ENCODE measurements at regions not wholly inside any gene's neighbourhood (a gene's known extent, or its start where the extent isn't known, plus 50 kb on each side); places are given as distances from the start of the nearest gene placed in this dataset.

- FAIRE-seq: no peak
- H3K4me2 ChIP-seq (ENCODE audit: insufficient read depth, low read length): no peak overlapping the region
- H3K4me1 ChIP-seq (replicated peaks in 1 of 2; ENCODE audit: control insufficient read depth in 2 of 2, insufficient read depth in 2 of 2, low read length in 2 of 2): no peaks in the 10 kb centered on the region
- H2AFZ ChIP-seq (ENCODE audit: low read depth, low read length): no peak overlapping the region
- ATAC-seq: no peak
- 0% methylated on average over 1 of the region's 1 CpG for WGBS (ENCODE audit: insufficient coverage, low coverage, missing lambda C conversion rate)
- no peaks in the 10 kb centered on the region for H3K9me1 ChIP-seq (ENCODE audit: control insufficient read depth, insufficient read depth, low read length)
- intact Hi-C loops (cut with micrococcal nuclease): no loop called here
- H3K9ac ChIP-seq (ENCODE audit: insufficient read depth in 1 of 2, low read depth in 2 of 2, low read length in 2 of 2): no peak overlapping the region
- no peaks in the 10 kb centered on the region for H3K9me3 ChIP-seq (replicated peaks; ENCODE audit: control insufficient read depth, insufficient read depth, low read depth, low read length)
- no peak overlapping the region for H3K4me3 ChIP-seq
- DNase-seq (ENCODE audit: extremely low read depth in 1 of 4, low spot score in 3 of 4): no peak
- no peaks in the 10 kb centered on the region for H4K20me1 ChIP-seq (replicated peaks; ENCODE audit: control insufficient read depth, insufficient read depth, low read length)
- no peak overlapping the region for H3K27ac ChIP-seq (ENCODE audit: extremely low read depth, low read depth, low read length)
- ChIA-PET CTCF (ENCODE audit: low intra/inter-chr PET ratio) (no interaction called here), POLR2A (no interaction called here)
- H3K27me3 ChIP-seq (ENCODE audit: control insufficient read depth in 2 of 2, insufficient read depth in 2 of 2, low read length in 2 of 2): no peaks in the 10 kb centered on the region
- in situ Hi-C loops (cut with MboI): no loop called here
- H3K79me2 ChIP-seq (ENCODE audit: control insufficient read depth, insufficient read depth, low read length): no peaks in the 10 kb centered on the region
- BruUV-seq (replicated peaks): no TSS peak
- no peaks in the 10 kb centered on the region for H3K36me3 ChIP-seq (ENCODE audit: control insufficient read depth, insufficient read depth, low read length)
- TF ChIP-seq KAT2B (IDR thresholded peaks at IDR 0.05; ENCODE audit: low read depth, low read length) (no peak), ZBTB33 (CRISPR knock-in tag; IDR thresholded peaks at IDR 0.05) (no peak), MEIS2 (IDR thresholded peaks at IDR 0.05; ENCODE audit: partially characterized antibody) (no peak), HDAC2 (IDR thresholded peaks at IDR 0.05) (no peak), IRF2 (CRISPR knock-in tag; IDR thresholded peaks at IDR 0.05) (no peak), PPARD (CRISPR knock-in tag; IDR thresholded peaks at IDR 0.05) (no peak), LARP7 (IDR thresholded peaks at IDR 0.05) (no peak), NBN (IDR thresholded peaks at IDR 0.05; ENCODE audit: low read depth) (no peak), KDM1A (IDR thresholded peaks at IDR 0.05) (no peak), ARID3B (CRISPR knock-in tag; IDR thresholded peaks at IDR 0.05; ENCODE audit: borderline replicate concordance) (no peak), SRSF9 (IDR thresholded peaks at IDR 0.05; ENCODE audit: borderline replicate concordance, low read depth, low read length) (no peak), ELK1 (CRISPR knock-in tag; IDR thresholded peaks at IDR 0.05) (no peak), SRSF1 (IDR thresholded peaks at IDR 0.05; ENCODE audit: low read depth, low read length) (no peak), RBM22 (IDR thresholded peaks at IDR 0.05; ENCODE audit: low read depth, low read length, poor library complexity, severe bottlenecking) (no peak), MXI1 (IDR thresholded peaks at IDR 0.05; ENCODE audit: low read depth, low read length) (no peak), MCM7 (IDR thresholded peaks at IDR 0.05) (no peak), RBFOX2 (IDR thresholded peaks at IDR 0.05; ENCODE audit: low read depth, low read length) (no peak)
Measured at GRCh38 chrX:63115196-63115595, 235.9 kb downstream of the SPIN4 start.

All from K562 (cell line).